K562 (cell line): ENCODE measurements at regions not wholly inside any gene's neighbourhood (a gene's known extent, or its start where the extent isn't known, plus 50 kb on each side); places are given as distances from the start of the nearest gene placed in this dataset.
"Not testable (repeated sequence)": the region's sequence is repeated elsewhere in the genome, so short reads cannot be mapped to it uniquely, and the experiment has no call there.

ENCODE experiments used
- BHLHE40 ChIP-seq: IDR thresholded peaks from 2 replicates; pipeline ENCODE4 v1.6.1; 2011; ENCODE audit warnings: low read length, improper control_type of control experiment
- CREB1 ChIP-seq, 2 experiments: sonication (generic) in 1 of 2; formaldehyde crosslinking in 1 of 2; IDR thresholded peaks; 2 replicates each; pipeline versions ENCODE4 v1.6.1 to v1.8.0; 2012 to 2022; ENCODE audit warnings: inconsistent platforms in 1 of 2, mild to moderate bottlenecking in 1 of 2, missing genetic modification reagents in 1 of 2, moderate library complexity in 1 of 2
- E2F3 ChIP-seq: fragments of 250-450 bp; sonication (Bioruptor Pico); IDR thresholded peaks from 2 replicates; pipeline ENCODE4 v1.4.0; 2020; ENCODE audit warnings: mild to moderate bottlenecking
- EGR1 ChIP-seq: fragments of 450-650 bp; conservative IDR thresholded peaks from 2 replicates; pipeline ENCODE4 v1.6.1; 2017; ENCODE audit warnings: mild to moderate bottlenecking
- KLF13 ChIP-seq: fragments of 450-650 bp; IDR thresholded peaks from 2 replicates; pipeline ENCODE4 v1.6.1; 2016; ENCODE audit warnings: missing genetic modification characterization, low read depth, mild to moderate bottlenecking, missing compliant biosample characterization, moderate library complexity, borderline replicate concordance
- MTA1 ChIP-seq: fragments of 450-650 bp; IDR thresholded peaks from 2 replicates; pipeline ENCODE4 v1.6.1; 2017; ENCODE audit warnings: borderline replicate concordance
- POLR2AphosphoS5 ChIP-seq: IDR thresholded peaks from 2 replicates; pipeline ENCODE4 v1.6.1; 2011; ENCODE audit warnings: mild to moderate bottlenecking, low read depth, low read length, moderate library complexity; ENCODE audit not compliant: control insufficient read depth, insufficient read depth
- SREBF2 ChIP-seq: sonication (generic); formaldehyde crosslinking; IDR thresholded peaks from 2 replicates; pipeline ENCODE4 v1.4.0; 2020; ENCODE audit warnings: mild to moderate bottlenecking, missing genetic modification reagents
- TBP ChIP-seq: optimal IDR thresholded peaks from 2 replicates; pipeline ENCODE3; 2011; ENCODE audit warnings: low read depth, low read length, improper control_type of control experiment
- TEAD4 ChIP-seq, 2 experiments: sonication (generic) in 1 of 2; formaldehyde crosslinking in 1 of 2; IDR thresholded peaks; 2 replicates each; pipeline versions ENCODE4 v1.6.1 to v1.8.0; 2012 to 2022; ENCODE audit warnings: borderline replicate concordance in 1 of 2, inconsistent platforms in 1 of 2, low read length in 1 of 2, mild to moderate bottlenecking in 1 of 2, missing genetic modification reagents in 1 of 2
- ZFX ChIP-seq: sonication (generic); formaldehyde crosslinking; IDR thresholded peaks from 2 replicates; pipeline ENCODE4 v1.8.0; 2022; ENCODE audit warnings: mild to moderate bottlenecking, missing genetic modification reagents, moderate library complexity
- ZKSCAN8 ChIP-seq: fragments of 200-800 bp; sonication (Bioruptor generic); IDR thresholded peaks from 2 replicates; pipeline ENCODE4 v1.6.1; 2016; ENCODE audit warnings: missing genetic modification characterization, missing compliant biosample characterization
- ZNF274 ChIP-seq: IDR thresholded peaks from 2 replicates; pipeline ENCODE4 v1.6.1; 2011; ENCODE audit warnings: low read depth, mild to moderate bottlenecking, low read length, moderate library complexity, borderline replicate concordance
- TF ChIP-seq, protein P1 (sequence below), 3 experiments: IDR thresholded peaks in 2 of 3; conservative IDR thresholded peaks in 1 of 3; 2 replicates each; pipeline ENCODE4 v1.5.1; 2011 to 2012; ENCODE audit warnings: low read length in 3 of 3, mild to moderate bottlenecking in 3 of 3, control low read depth in 2 of 3, improper control_type of control experiment in 1 of 3, inconsistent platforms in 1 of 3, low read depth in 1 of 3, mixed read lengths in 1 of 3, moderate library complexity in 1 of 3; ENCODE audit not compliant: insufficient read depth in 2 of 3

DNA sequence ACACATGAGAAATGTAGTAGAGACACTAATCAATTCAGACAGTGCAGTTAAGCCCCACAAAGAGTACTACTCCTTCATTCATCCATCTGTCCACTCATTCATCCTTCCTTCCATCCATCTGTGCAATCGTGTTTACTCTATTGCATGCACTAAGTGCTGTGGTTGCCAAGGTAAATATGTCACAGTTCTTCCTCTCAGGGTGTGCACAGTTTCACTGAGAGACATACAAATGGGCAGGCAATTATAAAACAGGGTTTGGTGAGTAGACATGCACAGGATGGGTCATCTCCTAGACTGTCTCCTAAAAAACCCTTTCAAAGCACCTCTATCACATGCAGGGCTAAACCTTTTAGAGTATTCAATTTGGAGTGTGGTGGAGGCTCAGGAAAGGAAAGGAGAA is 160.4 kb upstream of the ZNF92 start:
- not testable (repeated sequence) for TF ChIP-seq SREBF2; BHLHE40; E2F3; TEAD4 (IDR thresholded peaks at IDR 0.05; ENCODE audit: low read length); TEAD4 (CRISPR knock-in tag; IDR thresholded peaks at IDR 0.05; ENCODE audit: borderline replicate concordance); ZNF274; POLR2AphosphoS5; MTA1; KLF13 (tag); ZFX (CRISPR knock-in tag); ZKSCAN8; TBP; EGR1; CREB1 (IDR thresholded peaks at IDR 0.05); CREB1 (CRISPR knock-in tag; IDR thresholded peaks at IDR 0.05)
- TF ChIP-seq, protein P1, sequence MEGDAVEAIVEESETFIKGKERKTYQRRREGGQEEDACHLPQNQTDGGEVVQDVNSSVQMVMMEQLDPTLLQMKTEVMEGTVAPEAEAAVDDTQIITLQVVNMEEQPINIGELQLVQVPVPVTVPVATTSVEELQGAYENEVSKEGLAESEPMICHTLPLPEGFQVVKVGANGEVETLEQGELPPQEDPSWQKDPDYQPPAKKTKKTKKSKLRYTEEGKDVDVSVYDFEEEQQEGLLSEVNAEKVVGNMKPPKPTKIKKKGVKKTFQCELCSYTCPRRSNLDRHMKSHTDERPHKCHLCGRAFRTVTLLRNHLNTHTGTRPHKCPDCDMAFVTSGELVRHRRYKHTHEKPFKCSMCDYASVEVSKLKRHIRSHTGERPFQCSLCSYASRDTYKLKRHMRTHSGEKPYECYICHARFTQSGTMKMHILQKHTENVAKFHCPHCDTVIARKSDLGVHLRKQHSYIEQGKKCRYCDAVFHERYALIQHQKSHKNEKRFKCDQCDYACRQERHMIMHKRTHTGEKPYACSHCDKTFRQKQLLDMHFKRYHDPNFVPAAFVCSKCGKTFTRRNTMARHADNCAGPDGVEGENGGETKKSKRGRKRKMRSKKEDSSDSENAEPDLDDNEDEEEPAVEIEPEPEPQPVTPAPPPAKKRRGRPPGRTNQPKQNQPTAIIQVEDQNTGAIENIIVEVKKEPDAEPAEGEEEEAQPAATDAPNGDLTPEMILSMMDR (IDR thresholded peaks at IDR 0.05 in 2 of 3, conservative IDR thresholded peaks at IDR 0.05 in 1 of 3; ENCODE audit: insufficient read depth in 2 of 3, low read depth in 1 of 3, low read length in 3 of 3) = not testable (repeated sequence)
